ENCODE measurements at regions not wholly inside any gene's neighbourhood (a gene's known extent, or its start where the extent isn't known, plus 50 kb on each side); places are given as distances from the start of the nearest gene placed in this dataset.
A peak's percentile ranks its signal among the peaks of the same experiment; 100 is the strongest.

DNA sequence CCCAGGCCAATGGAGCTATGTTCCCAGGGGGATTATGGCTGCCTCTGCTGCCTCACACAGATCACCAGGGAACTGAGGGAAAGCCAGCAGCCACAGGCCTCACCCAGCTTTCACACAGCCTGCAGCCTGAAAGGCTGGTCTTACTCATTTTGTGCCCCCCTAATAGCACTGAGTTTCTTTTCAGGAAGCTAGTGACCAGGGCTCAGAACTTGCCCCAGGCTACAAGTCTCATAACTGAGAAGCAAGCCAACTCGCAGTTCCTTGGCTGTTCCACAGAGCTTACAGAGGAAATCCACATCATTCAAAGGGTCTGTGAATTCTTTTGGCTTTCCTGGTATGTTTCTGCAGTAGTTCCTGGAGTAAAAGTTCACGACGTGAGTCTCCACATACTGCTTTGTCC is 524.8 kb upstream of the GJE1 start:
- intact Hi-C loops (cut with DNase I) = no loop called here
- DNase-seq = peak in 1 of 10 donors; percentile 59

DNA sequence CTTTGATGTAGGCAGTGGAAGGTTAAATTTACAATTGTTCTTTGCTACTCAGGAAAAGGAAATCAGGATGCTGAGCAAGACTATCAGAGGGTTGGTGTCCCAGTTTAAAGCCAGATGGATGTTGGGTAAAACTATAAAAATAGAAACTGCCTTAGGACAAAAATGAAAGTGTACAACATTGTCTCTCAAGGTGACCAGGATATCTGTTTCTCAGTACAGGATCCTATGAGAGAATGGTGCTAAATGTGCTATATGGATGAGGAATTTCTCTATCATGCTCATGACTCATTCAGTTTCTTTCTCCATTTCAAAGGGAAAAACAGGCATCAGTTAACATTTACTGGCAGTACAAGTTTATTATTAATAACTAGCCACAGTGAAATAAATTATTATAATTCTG is 534.2 kb upstream of the GJE1 start:
- no peak for DNase-seq
- intact Hi-C loops (cut with DNase I) = no loop called here

DNA sequence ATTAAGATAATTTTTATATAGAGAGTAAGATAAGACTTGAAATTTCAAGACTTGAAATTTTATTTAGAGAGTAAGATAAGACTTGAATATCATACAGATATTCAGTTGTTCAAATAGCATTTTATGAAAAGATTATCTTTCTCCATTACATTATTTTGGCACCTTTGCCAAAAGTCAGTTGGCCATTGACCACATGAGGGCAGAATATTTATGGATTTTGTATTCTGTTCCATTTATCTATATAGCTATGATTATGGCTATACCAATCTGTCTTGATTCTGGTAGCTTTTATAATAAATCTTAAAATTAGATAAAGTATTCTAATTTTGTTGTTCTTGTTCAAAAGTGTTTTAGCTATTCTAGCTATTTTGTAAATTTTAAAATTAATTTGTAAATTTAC is 537.9 kb upstream of the GJE1 start:
- DNase-seq = no peak
- intact Hi-C loops (cut with DNase I) = no loop called here

DNA sequence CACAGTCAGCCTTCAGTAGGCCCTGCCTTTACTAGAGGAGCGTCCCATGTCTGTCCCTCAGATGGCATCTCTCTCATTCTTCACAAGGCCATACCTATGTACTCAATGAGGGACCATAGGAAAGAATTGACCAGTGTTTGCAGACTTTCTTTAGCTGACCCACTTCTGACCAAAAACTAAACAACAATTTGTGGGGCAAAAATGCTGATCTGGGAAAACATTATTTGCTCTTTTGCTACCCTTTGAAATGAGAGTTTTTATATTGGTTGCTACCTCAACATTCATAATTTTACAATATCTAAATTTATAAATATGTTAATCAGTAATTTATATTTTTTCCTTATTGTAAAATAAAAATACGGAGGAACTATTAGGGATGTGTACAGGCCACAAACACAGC is 539.4 kb upstream of the GJE1 start:
- intact Hi-C loops (cut with DNase I) = no loop called here
- DNase-seq = no peak

DNA sequence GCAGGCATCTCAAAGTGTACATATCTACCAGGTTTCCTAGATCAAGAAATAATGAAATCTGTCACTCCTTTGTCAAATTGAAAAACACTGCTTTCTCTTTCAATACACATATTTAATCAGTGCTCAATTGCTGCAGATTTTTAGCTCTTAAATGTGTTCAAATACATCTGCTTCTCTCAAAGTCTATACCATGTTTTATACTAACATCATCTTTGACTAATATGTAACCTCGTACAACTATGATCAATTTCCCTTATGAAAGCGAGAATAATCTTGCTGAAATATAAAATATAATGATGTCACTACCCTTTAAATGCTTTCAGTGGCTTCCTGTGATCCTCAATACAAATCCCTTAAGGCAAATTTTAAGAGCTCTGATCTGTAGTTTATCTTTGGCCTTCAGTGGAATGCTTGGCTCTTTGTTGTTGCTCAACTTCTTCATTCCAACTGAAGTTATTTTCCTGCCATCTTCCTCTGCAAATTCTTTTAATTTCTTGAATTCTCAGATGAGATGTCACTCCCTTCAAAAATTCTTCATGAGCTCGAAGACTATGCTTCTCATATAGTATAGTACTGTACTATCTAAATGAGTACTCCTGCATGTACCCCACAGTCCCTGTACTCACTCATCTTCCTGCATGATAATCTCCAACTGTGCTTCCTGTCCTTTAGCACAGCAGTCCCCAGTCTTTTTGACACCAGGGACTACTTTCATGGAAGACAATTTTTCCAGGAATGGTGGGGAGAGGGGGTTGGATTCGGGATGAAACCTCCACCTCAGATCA is 545.1 kb upstream of the GJE1 start:
- intact Hi-C loops (cut with DNase I) = no loop called here
- no peak for DNase-seq

DNA sequence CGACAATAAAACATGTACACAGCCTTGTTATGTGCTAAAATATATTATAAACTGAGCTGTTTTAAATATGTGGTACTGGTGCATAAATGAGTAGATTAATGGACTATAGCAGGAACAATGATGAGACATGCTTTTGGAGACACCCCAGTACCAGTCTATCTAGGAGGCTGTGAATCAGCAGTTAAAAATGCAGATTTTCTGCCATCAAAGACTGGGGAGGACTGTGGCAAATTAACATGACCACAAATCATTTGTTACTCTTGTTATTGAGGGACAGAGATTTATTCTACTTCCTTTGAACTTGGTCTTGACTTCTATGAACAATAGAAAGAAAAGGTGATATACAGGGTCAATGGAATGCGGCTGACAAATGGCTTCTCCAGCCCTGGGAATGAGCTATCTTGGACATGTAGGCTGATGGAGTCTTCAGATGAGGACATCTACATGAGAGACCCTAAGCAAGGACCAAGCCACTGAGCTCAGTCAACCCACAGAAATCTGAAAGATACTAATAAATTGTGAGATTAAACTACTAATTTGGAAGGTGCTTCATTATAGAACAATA is 551.7 kb upstream of the GJE1 start:
- no peak for DNase-seq
- intact Hi-C loops (cut with DNase I) = no loop called here

DNA sequence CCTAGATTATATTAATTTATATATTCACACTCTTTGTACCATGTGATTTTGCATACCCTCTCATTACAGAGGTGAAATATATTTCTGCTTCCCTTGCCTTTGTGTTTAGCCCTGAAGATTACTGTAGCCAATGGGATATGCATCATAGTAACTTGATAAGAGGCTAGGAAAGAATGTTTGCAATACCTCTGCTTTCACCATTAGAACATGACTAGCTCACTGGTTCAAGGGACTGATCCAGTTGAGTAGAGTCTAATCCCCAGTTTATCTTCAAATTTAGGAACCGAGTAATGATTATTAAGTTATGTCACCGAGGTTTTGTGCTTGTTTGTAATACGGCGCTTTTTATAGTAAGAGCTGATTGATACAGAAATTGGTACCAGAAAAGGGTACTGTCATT is 552.6 kb upstream of the GJE1 start:
- intact Hi-C loops (cut with DNase I) = no loop called here
- DNase-seq = no peak

DNA sequence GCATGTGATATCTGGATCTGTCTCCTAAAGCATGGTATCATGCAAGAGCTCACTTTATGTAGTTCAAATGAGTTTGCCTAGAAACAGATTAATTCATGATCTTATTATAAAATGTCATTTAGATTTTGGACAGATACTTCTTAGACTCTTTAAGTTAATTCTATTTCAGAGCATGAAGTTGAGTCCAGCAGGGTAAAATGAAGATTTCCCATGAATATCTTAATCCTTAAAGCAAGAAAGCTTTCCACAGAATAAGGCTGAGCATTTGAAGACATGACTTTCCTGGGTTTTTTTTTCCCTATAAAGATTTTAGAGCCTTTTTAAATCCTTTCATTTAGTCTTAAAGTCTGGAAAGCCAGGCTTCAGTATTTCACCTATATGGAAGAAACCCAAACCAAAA is 556.0 kb upstream of the GJE1 start:
- no peak for DNase-seq
- intact Hi-C loops (cut with DNase I) = no loop called here

DNA sequence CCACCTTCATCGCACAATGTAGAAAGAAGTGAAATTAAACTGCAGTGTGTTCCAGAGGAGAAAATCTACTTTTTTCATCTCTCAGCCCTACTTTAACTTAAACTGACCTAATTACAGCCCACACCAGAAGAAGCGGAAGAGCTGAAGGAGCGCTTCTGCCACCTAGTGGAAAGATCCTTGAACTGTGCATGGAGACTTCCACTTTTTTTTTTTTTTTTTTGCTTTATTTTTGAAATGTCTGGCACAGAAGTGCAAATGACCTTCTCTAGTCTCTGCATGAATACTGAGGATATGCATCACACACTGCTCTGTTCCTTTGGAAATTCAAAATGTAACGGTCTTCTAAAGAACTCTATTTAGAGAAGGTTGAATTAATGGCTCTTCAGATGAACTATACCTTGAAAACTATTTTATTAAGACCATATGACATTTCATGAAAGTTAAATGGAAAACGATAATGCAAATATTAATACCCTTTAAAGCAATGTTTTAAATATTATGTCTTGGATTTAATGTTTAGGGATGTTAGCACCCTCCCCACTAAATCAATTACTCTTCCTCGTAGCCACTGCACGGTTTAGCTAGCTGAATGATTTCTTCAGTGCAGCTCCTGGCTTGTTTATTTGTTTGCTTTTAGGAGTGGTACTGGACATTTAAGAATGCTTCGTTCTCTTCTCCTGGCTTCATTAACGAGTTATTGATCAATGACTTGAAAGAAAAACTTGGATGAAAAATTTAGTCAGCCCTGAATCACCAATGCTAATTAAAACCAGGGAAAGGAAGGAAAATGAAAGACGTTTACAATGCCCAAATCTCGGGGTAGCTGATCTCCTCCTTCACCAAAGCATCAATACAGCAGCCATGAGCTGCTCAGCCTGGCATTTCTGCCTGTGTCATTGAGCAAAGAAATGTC is 569.6 kb upstream of the GJE1 start:
- intact Hi-C loops (cut with DNase I) = loop anchor here (5.0 kb wide), 1 partner anchor 1681 kb away; no protein-coding TSS in a partner anchor
- DNase-seq = peak in 6 of 10 donors; percentile 18 to 86 (median 24)

DNA sequence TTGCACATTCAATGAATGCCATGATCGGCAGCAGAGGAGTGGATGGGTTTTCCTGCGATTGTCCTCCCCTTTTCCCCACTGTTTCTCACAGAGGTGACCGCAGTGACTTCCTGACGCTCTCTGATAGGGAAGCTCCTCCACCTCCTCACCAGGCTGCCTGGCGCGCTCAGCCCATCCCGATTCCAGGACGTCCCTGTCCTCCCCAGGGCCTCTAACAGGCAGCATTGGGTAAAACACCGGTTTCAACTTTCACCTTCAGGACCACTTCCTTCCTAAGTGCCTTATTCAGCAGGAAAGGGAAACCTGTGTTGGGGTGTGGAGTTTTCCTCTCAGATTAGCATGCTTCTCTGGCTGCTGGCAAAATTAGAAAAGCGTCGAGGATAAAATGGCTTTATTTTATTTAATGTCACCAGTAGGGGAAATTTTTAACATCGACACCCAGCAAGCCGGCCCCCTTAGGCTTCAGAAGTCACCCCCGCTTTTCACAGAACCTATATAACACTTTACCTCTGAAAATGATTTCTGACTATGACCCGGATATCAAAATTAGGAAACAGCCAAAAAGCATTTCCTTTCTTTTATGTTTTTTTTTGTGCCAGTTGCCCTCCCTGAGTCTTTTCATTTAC is 570.4 kb upstream of the GJE1 start:
- DNase-seq = peak in 4 of 10 donors; percentile 11 to 76 (median 69)

DNA sequence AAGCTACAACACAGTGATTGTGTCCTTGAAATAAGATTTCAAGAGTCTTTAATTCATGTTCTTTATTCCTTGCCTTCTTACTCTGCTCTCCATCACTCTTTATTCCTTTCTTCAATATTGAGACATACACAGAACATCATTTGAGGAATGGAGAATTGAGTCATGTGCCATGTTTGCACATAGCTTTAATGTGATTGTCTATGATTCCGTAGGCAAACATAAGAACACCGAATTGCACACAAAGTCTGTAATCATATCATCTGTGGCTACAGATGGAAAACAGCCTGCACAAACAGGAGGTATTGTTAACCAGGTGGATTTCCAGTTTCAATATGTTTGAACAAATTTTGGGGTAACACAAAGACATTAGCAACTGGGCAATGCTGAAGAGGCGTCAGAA is 571.6 kb upstream of the GJE1 start:
- no peak for DNase-seq
- intact Hi-C loops (cut with DNase I) = loop anchor here (5.0 kb wide), 1 partner anchor 1679 kb away; no protein-coding TSS in a partner anchor

More for the DNA sequence above, 570.4 kb upstream of the GJE1 start:
- intact Hi-C loops (cut with DNase I) = loop anchor here (5.0 kb wide), 1 partner anchor 1680 kb away; no protein-coding TSS in a partner anchor

DNA sequence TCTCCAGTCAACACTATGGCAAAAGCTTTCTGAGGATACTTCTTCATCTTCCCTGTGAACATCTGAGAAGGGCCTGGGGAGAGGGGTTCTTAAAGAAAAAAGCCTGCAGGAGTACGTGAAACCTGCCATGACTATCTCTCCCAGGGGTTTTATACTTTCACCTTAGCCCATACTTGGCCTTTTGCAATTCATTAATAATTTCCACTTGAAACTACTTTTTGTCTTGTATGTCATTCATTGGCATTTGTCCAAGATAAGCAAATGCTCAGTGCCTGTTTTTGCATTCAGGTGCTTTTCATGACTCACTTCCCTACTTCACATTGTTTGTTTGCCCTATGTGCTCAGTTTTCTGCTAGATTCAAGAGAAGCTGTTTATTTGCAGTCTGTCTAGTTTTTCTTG is 580.3 kb upstream of the GJE1 start:
- intact Hi-C loops (cut with DNase I) = no loop called here
- no peak for DNase-seq

DNA sequence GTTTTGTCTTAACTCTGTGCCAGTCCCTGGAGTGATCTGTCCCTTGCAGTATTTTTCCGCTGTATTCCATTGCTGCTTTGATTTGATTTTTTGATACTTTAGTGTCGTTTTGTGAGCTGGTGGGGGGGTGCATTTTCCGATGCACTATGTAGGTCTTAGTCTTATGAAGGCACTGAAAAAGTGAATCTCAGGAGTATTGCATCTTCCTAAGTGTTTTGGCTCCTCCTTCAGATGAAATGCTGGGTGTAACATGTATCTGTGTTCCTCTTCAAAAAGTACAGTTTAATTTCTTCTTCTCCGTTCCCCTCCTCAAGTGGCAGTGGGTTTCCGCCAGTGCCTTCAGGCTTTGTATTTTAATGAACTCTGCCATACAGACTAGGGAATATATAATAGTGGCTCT is 580.7 kb upstream of the GJE1 start:
- intact Hi-C loops (cut with DNase I) = no loop called here
- no peak for DNase-seq

DNA sequence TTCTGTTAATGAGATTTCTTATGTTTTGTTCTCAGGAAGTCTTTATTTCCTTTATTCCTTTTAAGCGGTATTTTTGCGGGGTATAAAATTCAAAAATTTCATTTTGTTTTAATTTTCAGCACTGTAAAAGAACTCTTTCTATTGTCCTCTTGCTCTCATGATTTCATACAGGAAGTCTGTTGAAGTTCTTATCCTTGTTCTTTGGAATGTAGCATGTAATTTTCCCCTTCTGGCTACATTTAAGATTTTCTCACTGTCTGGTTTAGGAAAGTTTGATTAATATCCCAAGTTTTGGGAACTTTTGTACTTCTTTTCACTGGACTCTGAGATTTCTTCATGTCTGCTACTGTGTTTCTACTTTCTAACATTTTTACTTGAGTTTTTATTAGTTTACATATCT is 581.4 kb upstream of the GJE1 start:
- intact Hi-C loops (cut with DNase I) = no loop called here

GRCh38 chr6:141550471-141550870 is 582.3 kb upstream of the GJE1 start:
- DNase-seq = no peak
- intact Hi-C loops (cut with DNase I) = no loop called here

More for the DNA sequence above, 581.4 kb upstream of the GJE1 start:
- DNase-seq = no peak

GRCh38 chr6:141548966-141549365 is 583.8 kb upstream of the GJE1 start:
- DNase-seq = no peak
- intact Hi-C loops (cut with DNase I) = no loop called here

DNA sequence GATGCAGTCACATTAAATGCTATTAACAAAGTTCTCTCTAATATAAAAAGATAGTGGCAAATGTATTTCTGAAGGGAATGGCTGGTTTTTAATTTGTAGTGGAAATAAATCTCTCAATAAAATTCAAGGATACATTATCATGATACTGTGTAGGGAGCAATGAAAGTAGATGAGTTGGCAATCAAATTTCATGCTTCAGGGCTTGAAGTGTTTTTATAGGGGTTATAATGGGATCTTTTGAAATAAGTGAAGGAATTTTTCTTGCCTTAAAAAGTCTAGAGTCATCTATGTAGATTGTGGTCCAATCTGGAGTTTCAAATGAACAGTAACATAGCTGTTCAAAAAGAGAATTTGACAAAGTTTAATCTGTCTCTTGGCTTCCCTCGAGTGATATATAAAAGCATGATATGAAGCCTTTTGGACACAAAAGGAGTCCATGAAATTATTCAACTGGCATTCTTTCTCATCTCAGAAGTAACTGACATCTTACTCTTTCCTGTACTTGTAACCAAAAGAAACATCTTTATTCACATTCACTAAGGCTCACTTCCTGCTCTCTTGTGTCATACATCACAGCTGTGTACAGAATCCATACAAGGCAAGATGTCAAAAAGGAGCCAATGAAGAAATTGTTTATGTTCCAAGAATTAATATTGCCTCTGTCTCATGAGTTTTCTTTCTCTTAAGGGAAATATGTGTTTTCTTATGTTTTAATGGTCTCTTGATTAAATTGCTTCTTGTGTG is 591.0 kb upstream of the GJE1 start:
- no peak for DNase-seq
- intact Hi-C loops (cut with DNase I) = no loop called here

- no peak for DNase-seq
- intact Hi-C loops (cut with DNase I) = no loop called here
Measured at GRCh38 chr6:141540207-141540606, 592.5 kb upstream of the GJE1 start.

GRCh38 chr6:141539617-141540016 is 593.1 kb upstream of the GJE1 start:
- intact Hi-C loops (cut with DNase I) = no loop called here
- DNase-seq = no peak

GRCh38 chr6:141532211-141532610 is 600.5 kb upstream of the GJE1 start:
- peak in 1 of 10 donors; percentile 51 for DNase-seq
- intact Hi-C loops (cut with DNase I) = no loop called here

All from posterior cingulate gyrus (tissue), 11 donors.